Upper lobe of right lung (tissue), 1 donor: ENCODE measurements at regions not wholly inside any gene's neighbourhood (a gene's known extent, or its start where the extent isn't known, plus 50 kb on each side); places are given as distances from the start of the nearest gene placed in this dataset.
"Not testable (repeated sequence)": the region's sequence is repeated elsewhere in the genome, so short reads cannot be mapped to it uniquely, and the experiment has no call there.

Experiments used
- ATAC-seq: fragments of 200-7000 bp; cut with Tn5 transposase; one replicate; pipeline ENCODE4 v1.9.1; 2020; ENCODE audit warnings: mild to moderate bottlenecking, moderate library complexity
- DNase-seq: peaks from one replicate; pipeline ENCODE4 v3.0.0-alpha.2; 2020
- H3K27ac ChIP-seq: fragments of 200-600 bp; one replicate; pipeline ENCODE4 v1.8.0; 2022
- H3K27me3 ChIP-seq: fragments of 200-600 bp; one replicate; pipeline ENCODE4 v1.8.0; 2022; ENCODE audit warnings: mild to moderate bottlenecking
- H3K36me3 ChIP-seq: fragments of 200-600 bp; one replicate; pipeline ENCODE4 v1.8.0; 2022
- H3K4me1 ChIP-seq: fragments of 200-600 bp; one replicate; pipeline ENCODE4 v1.8.0; 2022
- H3K4me3 ChIP-seq: fragments of 200-600 bp; one replicate; pipeline ENCODE4 v1.8.0; 2022; ENCODE audit warnings: mild to moderate bottlenecking
- H3K9me3 ChIP-seq: fragments of 200-600 bp; one replicate; pipeline ENCODE4 v1.8.0; 2022
- intact Hi-C: fragments of 100-400 bp; cut with DNase I; formaldehyde crosslinking; loops from one replicate; pipeline ENCODE4 v1.11.0; 2022
- TF ChIP-seq, protein P1 (sequence below): fragments of 200-600 bp; IDR thresholded peaks from one replicate; pipeline ENCODE4 v1.8.0; 2022; ENCODE audit warnings: antibody characterized with exemption
- donor health status: DM: no; HTN: yes; CAD: no; lungs with severe emphysema.

DNA sequence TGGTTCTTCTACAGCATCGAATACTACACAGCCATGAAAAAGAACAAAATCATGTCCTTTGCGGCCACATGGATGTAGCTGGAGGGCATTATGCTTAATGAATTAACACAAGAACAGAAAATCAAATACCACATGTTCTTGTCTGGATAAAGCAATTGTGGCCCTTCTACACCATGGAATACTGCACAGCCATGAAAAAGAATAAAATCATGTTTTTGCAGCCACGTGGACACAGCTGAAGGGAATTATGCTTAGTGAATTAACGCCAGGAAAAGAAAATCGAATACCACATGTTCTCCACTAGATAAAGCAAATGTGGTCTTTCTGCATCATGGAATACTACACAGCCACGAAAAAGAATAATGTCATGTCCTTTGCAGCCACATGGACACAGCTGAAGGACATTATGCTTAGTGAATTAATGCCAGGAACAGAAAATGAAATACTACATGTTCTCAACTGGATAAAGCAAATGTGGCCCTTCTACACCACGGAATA, 361.8 kb upstream of the PLGLB2 start:
- DNase-seq, H3K36me3 ChIP-seq, H3K27me3 ChIP-seq, H3K4me1 ChIP-seq, H3K9me3 ChIP-seq, intact Hi-C loops, H3K4me3 ChIP-seq, ATAC-seq, H3K27ac ChIP-seq: not testable (repeated sequence)

DNA sequence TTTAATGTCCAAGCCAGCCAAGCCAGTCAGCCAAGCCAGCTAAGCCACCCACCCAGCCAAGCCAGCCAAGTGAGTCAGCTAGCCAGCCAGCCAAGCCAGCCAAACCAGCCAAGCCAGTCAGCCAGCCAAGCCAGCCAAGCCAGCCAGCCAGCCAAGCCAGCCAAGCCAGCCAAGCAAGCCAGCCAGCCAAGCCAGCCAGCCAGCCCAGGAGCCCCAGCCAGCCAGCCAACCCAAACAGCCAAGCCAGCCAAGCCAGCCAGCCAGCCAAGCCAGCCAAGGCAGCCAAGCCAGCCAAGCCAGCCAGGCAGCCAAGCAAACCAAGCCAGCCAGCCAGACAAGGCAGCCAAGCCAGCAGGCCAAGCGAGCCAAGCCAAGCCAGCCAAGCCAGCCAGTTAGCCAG, 352.1 kb upstream of the PLGLB2 start:
- H3K4me1 ChIP-seq, H3K27ac ChIP-seq, ATAC-seq, H3K9me3 ChIP-seq, DNase-seq, H3K4me3 ChIP-seq, intact Hi-C loops, H3K36me3 ChIP-seq, H3K27me3 ChIP-seq: not testable (repeated sequence)

DNA sequence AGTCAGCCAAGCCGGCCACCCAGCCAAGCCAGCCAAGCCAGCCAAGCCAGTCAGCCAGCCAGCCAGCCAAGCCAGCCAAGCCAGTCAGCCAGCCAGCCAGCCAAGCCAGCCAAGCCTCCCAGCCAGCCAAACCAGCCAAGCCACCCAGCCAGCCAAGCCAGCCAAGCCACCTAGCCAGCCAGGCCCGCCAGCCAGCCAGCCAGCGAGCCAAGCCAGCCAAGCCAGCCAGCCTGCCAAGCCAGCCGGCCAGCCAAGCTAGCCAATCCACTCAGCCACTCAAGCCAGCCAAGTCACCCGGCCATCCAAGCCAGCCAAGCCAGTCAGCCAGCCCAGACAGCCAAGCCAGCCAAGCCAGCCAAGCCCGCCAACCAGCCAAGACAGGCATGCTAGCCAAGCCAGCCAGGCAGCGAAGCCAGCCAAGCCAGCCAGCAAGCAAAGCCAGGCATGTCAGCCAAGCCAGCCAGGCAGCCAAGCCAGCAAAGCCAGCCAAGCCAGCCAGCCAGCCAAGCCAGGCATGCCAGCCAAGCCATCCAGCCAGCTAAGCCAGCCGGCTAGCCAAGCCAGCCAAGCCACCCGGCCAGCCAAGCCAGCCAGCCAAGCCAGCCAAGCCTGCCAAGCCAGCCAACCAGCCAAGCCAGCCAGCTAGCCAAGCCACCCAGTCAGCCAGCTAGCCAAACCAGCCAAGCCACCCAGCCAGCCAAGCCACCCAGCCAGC, 351.2 kb upstream of the PLGLB2 start:
- H3K27me3 ChIP-seq, H3K9me3 ChIP-seq, H3K4me3 ChIP-seq, H3K36me3 ChIP-seq, DNase-seq, intact Hi-C loops, ATAC-seq, H3K4me1 ChIP-seq, H3K27ac ChIP-seq: not testable (repeated sequence)

DNA sequence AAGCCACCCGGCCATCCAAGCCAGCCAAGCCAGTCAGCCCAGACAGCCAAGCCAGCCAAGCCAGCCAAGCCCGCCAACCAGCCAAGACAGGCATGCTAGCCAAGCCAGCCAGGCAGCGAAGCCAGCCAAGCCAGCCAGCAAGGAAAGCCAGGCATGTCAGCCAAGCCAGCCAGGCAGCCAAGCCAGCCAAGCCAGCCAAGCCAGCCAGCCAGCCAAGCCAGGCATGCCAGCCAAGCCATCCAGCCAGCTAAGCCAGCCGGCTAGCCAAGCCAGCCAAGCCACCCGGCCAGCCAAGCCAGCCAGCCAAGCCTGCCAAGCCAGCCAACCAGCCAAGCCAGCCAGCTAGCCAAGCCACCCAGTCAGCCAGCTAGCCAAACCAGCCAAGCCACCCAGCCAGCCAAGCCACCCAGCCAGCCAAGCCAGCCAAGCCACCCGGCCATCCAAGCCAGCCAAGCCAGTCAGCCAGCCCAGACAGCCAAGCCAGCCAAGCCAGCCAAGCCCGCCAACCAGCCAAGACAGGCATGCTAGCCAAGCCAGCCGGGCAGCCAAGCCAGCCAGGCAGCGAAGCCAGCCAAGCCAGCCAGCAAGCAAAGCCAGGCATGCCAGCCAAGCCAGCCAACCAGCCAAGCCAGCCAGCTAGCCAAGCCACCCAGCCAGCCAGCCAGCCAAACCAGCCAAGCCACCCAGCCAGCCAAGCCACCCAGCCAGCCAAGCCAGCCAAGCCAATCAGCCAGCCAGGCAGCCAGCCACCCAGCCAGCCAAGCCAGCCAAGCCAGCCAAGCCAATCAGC, 350.4 kb upstream of the PLGLB2 start:
- intact Hi-C loops, H3K36me3 ChIP-seq, ATAC-seq, H3K4me3 ChIP-seq, H3K9me3 ChIP-seq, H3K27ac ChIP-seq, H3K4me1 ChIP-seq, DNase-seq, H3K27me3 ChIP-seq: not testable (repeated sequence)

DNA sequence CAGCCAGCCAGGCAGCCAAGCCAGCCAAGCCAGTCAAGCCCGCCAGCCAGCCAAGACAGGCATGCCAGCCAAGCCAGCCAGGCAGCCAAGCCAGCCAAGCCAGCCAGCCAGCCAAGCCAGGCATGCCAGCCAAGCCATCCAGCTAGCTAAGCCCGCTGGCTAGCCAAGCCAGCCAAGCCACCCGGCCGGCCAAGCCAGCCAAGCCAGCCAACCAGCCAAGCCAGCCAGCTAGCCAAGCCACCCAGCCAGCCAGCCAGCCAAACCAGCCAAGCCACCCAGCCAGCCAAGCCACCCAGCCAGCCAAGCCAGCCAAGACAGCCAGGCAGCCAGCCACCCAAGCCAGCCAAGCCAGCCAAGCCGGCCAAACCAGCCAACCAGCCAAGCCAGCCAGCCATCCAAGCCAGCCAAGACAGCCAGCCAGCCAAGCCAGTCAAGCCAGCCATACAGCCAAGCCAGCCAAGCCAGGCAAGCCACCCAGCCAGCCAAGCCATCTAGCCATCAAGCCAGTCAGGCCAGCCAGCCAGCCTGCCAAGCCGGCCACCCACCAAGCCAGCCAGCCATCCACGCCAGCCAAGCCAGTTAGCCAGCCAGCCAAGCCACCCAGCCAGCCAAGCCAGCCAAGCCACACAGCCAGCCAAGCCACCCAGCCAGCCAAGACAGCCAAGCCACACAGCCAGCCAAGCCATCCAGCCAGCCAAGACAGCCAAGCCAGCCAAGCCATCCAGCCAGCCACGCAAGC, 349.2 kb upstream of the PLGLB2 start:
- H3K27me3 ChIP-seq, H3K27ac ChIP-seq, DNase-seq, intact Hi-C loops, H3K4me3 ChIP-seq, H3K9me3 ChIP-seq, H3K36me3 ChIP-seq, H3K4me1 ChIP-seq: not testable (repeated sequence)
- ATAC-seq = peak; percentile 35

DNA sequence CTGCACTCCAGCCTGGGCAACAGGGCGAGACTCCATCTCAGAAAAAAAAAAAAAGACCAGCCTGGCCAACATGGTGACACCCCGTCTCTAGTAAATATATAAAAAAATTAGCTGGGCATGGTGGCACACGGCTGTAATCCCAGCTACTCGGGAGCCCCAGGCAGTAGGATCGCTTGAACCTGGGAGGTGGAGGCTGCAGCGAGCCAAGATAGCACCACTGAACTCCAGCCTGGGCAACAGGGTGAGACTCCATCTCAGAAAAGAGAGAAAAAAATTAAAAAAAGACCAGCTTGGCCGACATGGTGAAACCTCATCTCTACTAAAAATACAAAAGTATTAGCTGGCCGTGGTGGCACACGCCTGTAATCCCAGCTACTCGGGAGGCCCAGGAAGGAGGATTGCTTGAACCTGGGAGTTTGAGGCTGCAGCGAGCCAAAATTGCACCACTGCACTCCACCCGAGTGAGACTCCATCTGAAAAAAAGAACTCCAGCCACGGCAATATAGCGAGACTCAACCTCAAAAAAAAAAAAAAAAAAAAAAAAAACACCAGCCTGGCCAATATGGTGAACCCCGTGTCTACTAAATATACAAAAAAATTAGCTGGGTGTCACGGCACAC, 346.1 kb upstream of the PLGLB2 start:
- ATAC-seq (no peak), DNase-seq (no peak)
- intact Hi-C loops = no loop called here
- H3K4me1 ChIP-seq = no peaks in the 10 kb centered on the region
- no peak overlapping the region for H3K4me3 ChIP-seq
- H3K9me3 ChIP-seq = no peaks in the 10 kb centered on the region
- H3K36me3 ChIP-seq = no peaks in the 10 kb centered on the region
- TF ChIP-seq, protein P1, sequence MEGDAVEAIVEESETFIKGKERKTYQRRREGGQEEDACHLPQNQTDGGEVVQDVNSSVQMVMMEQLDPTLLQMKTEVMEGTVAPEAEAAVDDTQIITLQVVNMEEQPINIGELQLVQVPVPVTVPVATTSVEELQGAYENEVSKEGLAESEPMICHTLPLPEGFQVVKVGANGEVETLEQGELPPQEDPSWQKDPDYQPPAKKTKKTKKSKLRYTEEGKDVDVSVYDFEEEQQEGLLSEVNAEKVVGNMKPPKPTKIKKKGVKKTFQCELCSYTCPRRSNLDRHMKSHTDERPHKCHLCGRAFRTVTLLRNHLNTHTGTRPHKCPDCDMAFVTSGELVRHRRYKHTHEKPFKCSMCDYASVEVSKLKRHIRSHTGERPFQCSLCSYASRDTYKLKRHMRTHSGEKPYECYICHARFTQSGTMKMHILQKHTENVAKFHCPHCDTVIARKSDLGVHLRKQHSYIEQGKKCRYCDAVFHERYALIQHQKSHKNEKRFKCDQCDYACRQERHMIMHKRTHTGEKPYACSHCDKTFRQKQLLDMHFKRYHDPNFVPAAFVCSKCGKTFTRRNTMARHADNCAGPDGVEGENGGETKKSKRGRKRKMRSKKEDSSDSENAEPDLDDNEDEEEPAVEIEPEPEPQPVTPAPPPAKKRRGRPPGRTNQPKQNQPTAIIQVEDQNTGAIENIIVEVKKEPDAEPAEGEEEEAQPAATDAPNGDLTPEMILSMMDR = no peak
- no peaks in the 10 kb centered on the region for H3K27me3 ChIP-seq
- H3K27ac ChIP-seq = no peak overlapping the region

DNA sequence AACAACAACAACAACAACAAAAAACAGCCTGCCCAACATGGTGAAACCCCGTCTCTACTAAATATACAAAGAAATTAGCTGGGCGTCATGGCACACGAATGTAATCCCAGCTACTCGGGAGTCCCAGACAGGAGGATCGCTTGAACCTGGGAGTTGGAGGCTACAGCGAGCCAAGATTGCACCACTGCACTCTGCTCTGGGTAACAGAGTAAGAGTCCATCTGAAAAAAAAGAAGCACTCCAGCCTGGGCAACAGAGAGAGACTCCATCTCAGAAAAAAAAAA, 344.1 kb upstream of the PLGLB2 start:
- TF ChIP-seq, protein P1 = no peak
- ATAC-seq = no peak
- H3K4me3 ChIP-seq = no peak overlapping the region
- no peaks in the 10 kb centered on the region for H3K27me3 ChIP-seq
- H3K4me1 ChIP-seq = no peaks in the 10 kb centered on the region
- intact Hi-C loops = no loop called here
- H3K27ac ChIP-seq = no peak overlapping the region
- H3K9me3 ChIP-seq = no peaks in the 10 kb centered on the region
- no peak for DNase-seq
- no peaks in the 10 kb centered on the region for H3K36me3 ChIP-seq

DNA sequence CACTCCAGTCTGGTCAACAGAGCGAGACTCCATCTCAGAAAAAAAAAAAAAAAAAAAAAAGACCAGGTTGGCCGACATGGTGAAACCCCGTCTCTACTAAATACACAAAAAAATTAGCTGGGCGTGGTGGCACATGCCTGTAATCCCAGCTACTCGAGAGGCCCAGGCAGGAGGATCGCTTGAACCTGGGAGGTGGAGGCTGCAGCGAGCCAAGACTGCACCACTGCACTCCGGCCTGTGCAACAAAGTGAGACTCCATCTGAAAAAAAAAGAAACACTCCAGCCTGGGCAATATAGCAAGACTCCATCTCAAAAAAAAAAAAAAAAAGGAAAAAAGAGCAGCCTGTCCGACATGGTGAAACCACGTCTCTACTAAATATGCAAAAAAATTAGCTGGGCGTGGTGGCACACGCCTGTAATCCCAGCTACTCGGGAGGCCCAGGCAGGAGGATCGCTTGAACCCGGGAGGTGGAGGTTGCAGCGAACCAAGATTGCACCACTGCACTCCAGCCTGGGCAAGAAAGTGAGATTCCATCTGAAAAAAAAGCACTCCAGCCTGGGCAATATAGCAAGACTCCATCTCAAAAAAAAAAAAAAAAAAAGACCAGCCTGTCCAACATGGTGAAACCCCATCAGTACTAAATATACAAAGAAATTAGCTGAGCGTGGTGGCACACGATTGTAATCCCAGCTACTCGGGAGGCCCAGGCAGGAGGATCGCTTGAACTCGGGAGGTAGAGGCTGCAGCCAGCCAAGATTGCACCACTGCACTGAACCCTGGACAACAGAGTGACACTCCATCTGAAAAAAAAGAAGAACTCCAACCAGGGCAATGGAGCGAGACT, 343.3 kb upstream of the PLGLB2 start:
- H3K27me3 ChIP-seq, H3K36me3 ChIP-seq, H3K9me3 ChIP-seq, H3K27ac ChIP-seq, intact Hi-C loops, H3K4me3 ChIP-seq, ATAC-seq, H3K4me1 ChIP-seq: not testable (repeated sequence)
- DNase-seq = peak; percentile 39

DNA sequence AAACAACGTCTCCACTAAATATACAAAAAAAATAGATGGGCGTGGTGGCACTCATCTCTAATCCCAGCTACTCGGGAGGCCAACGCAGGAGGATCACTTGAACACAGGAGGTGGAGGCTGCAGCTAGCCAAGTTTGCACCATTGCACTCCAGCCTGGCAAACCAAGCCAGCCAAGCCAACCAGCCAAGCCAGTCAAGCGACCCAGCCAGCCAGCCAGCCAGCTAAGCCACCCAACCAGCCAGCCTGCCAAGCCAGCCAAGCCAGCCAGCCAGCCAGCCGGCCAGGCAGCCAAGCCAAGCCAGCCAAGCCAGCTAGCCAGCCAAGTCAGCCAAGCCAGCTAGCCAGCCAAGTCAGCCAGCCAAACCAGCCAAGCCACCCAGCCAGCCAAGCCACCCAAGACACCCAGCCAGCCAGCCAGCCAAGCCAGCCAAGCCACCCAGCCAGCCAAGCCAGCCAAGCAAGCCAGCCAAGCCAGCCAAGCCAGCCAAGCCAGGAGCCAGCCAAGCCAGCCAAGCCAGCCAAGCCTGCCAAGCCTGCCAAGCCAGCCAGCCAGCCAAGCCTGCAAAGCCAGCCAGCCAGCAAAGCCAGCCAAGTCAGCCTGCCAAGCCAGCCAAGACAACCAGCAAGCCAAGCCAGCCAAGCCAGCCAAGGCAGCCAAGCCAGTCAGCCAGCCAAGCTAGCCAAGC, 342.2 kb upstream of the PLGLB2 start:
- H3K4me1 ChIP-seq, intact Hi-C loops, H3K27ac ChIP-seq, H3K4me3 ChIP-seq, H3K27me3 ChIP-seq, ATAC-seq, H3K9me3 ChIP-seq, H3K36me3 ChIP-seq: not testable (repeated sequence)
- peak; percentile 37 for DNase-seq

DNA sequence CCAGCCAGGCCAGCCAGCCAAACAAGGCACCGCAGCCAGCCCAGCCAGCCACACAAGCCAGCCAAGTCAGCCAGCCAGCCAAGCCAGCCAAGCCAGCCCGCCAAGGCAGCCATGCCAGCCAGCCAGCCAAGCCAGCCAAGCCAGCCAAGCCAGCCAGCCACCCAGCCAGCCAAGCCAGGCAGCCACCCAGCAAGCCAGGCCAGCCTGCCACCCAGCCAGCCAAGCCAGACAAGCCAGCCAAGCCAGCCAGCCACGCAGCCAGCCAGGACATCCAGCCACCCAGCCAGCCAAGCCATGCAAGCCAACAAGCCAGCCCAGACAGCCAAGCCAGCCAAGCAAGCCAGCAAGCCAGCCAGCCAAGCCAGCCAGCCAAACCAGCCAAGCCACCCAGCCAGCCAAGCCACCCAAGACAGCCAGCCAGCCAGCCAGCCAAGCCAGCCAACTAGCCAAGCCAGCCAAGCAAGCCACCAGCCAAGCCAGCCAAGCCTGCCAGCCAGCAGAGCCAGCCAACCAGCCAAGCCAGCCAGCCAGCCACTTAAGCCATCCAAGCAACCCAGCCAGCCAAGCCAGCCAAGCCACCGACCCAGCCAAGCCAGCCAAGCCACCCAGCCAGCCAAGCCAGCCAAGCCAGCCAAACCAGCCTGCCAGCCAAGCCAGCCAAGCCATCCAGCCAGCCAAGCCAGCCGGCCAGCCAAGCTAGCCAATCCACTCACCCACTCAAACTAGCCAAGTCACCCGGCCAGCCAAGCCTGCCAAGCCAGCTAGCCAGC, 341.3 kb upstream of the PLGLB2 start:
- intact Hi-C loops, H3K4me3 ChIP-seq, H3K4me1 ChIP-seq, ATAC-seq, H3K9me3 ChIP-seq, H3K27ac ChIP-seq, H3K27me3 ChIP-seq, H3K36me3 ChIP-seq: not testable (repeated sequence)
- DNase-seq = peak; percentile 51
